H1 (cell line): ENCODE measurements at regions not wholly inside any gene's neighbourhood (a gene's known extent, or its start where the extent isn't known, plus 50 kb on each side); places are given as distances from the start of the nearest gene placed in this dataset.

Experiments
- CBX8 ChIP-seq: fragments of 300-800, 300-1000 bp; sonication (generic); IDR thresholded peaks from 2 replicates; pipeline ENCODE4 v1.7.1; 2016; ENCODE audit warnings: low read depth, low read length, borderline replicate concordance
- CTBP2 ChIP-seq: IDR thresholded peaks from 2 replicates; pipeline ENCODE4 v1.7.0; 2011; ENCODE audit warnings: borderline replicate concordance, mild to moderate bottlenecking, moderate library complexity, mixed read lengths, low read length; ENCODE audit not compliant: insufficient read depth, insufficient read length
- EP300 ChIP-seq, 2 experiments: IDR thresholded peaks; 1 replicate in 1 of 2; 2 replicates in 1 of 2; pipeline ENCODE4 v1.6.1; 2011 to 2012; ENCODE audit warnings: low read depth in 2 of 2, low read length in 2 of 2, mild to moderate bottlenecking in 2 of 2, borderline replicate concordance in 1 of 2, inconsistent platforms in 1 of 2, moderate library complexity in 1 of 2
- EZH2 ChIP-seq: fragments of 200-600 bp; sonication (generic); IDR thresholded peaks from 2 replicates; pipeline ENCODE4 v1.7.1; 2012; ENCODE audit warnings: low read depth, mild to moderate bottlenecking, moderate library complexity, low read length, inconsistent platforms; ENCODE audit not compliant: severe bottlenecking
- GABPA ChIP-seq: IDR thresholded peaks from 2 replicates; pipeline ENCODE4 v1.6.1; 2011; ENCODE audit warnings: mild to moderate bottlenecking, low read length, moderate library complexity, borderline replicate concordance; ENCODE audit not compliant: insufficient read depth
- GTF2F1 ChIP-seq: IDR thresholded peaks from 2 replicates; pipeline ENCODE4 v1.6.1; 2012; ENCODE audit warnings: low read depth, low read length, improper control_type of control experiment, borderline replicate concordance
- KDM4A ChIP-seq: IDR thresholded peaks from one replicate; pipeline ENCODE4 v1.7.1; 2012; ENCODE audit warnings: low read depth, mild to moderate bottlenecking, moderate library complexity, low read length, inconsistent platforms; ENCODE audit not compliant: severe bottlenecking
- KDM5A ChIP-seq: fragments of 200-600 bp; IDR thresholded peaks from 2 replicates; pipeline ENCODE4 v1.7.1; 2012; ENCODE audit warnings: mild to moderate bottlenecking, low read length, inconsistent platforms, mixed read lengths
- NRF1 ChIP-seq: IDR thresholded peaks from 2 replicates; pipeline ENCODE4 v1.6.1; 2011; ENCODE audit warnings: mild to moderate bottlenecking, low read depth, low read length, improper control_type of control experiment
- PHF8 ChIP-seq: fragments of 200-600 bp; sonication (generic); conservative IDR thresholded peaks from 2 replicates; pipeline ENCODE4 v1.7.1; 2012; ENCODE audit warnings: low read depth, mild to moderate bottlenecking, inconsistent platforms, low read length, moderate library complexity
- POU5F1 ChIP-seq: IDR thresholded peaks from 2 replicates; pipeline ENCODE4 v1.6.1; 2011; ENCODE audit warnings: low read depth, mild to moderate bottlenecking, low read length, moderate library complexity
- RAD21 ChIP-seq, 2 experiments: IDR thresholded peaks in 1 of 2; conservative IDR thresholded peaks in 1 of 2; 2 replicates each; pipeline ENCODE4 v1.6.1; 2011; ENCODE audit warnings: low read depth in 2 of 2, low read length in 2 of 2, improper control_type of control experiment in 1 of 2, inconsistent platforms in 1 of 2, mild to moderate bottlenecking in 1 of 2, moderate library complexity in 1 of 2
- RNF2 ChIP-seq: fragments of 200-900, 300-1000 bp; sonication (generic); IDR thresholded peaks from 2 replicates; pipeline ENCODE4 v1.7.1; 2016; ENCODE audit warnings: borderline replicate concordance, low read depth, mild to moderate bottlenecking, antibody characterized with exemption, low read length; ENCODE audit not compliant: poor library complexity, severe bottlenecking; ENCODE audit errors: missing control alignments
- SIN3A ChIP-seq, 2 experiments: IDR thresholded peaks in 1 of 2; conservative IDR thresholded peaks in 1 of 2; 2 replicates each; pipeline ENCODE4 v1.6.1; 2011 to 2012; ENCODE audit warnings: low read length in 2 of 2, improper control_type of control experiment in 1 of 2, low read depth in 1 of 2, mild to moderate bottlenecking in 1 of 2
- SIX5 ChIP-seq: IDR thresholded peaks from 2 replicates; pipeline ENCODE4 v1.6.1; 2011; ENCODE audit warnings: mild to moderate bottlenecking, low read depth, low read length
- TBP ChIP-seq: IDR thresholded peaks from 2 replicates; pipeline ENCODE4 v1.6.1; 2011; ENCODE audit warnings: low read depth, low read length, improper control_type of control experiment
- TCF12 ChIP-seq: IDR thresholded peaks from 2 replicates; pipeline ENCODE4 v1.6.1; 2011; ENCODE audit warnings: low read depth, mild to moderate bottlenecking, low read length
- TF ChIP-seq, protein P1 (sequence below): IDR thresholded peaks from 2 replicates; pipeline ENCODE4 v1.6.1; 2012; ENCODE audit warnings: inconsistent platforms
- TF ChIP-seq, protein P2 (sequence below): IDR thresholded peaks from 2 replicates; pipeline ENCODE4 v1.6.1; 2011; ENCODE audit warnings: low read depth, mild to moderate bottlenecking, low read length; ENCODE audit not compliant: insufficient read depth

DNA sequence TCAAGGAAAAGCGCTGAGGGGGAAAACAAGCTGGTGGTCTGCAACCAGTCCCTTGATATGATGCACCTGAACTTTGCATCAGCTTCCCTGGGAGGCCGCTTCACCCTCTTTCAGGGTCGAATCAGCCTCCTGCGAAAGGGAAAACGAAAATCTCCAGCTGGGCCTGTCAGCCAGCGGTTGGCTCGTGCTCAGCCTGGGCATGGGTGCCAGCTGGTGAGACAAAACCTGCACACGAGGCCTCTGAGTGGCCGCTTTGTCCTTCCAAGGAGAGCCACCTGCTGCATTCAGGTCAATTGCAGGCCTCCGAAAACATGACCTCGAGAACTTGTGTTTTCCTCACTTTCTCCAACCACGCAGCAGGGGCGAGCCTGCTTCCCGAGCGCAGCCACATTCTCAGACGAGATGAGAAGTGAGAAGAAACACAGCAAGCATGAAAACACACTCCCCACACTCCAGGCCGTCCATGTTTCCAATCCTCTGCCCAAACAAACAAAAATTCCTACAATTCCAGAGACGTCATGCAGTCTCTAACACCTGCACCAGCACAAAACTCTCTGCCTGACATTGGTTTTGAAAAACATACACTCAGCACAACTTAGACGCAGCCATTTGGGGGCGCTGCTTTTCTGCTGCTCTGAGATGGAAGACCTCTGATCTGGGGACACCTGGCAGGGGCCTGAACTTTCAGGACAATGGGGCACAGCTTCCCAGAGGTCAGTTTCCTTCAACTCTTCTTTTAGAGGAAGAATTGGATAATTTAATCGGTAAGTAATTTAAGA lies 77.1 kb downstream of the DHCR7 start (continued):
- TF ChIP-seq CTBP2 (no peak), RAD21 (IDR thresholded peaks at IDR 0.05 in 1 of 2, conservative IDR thresholded peaks at IDR 0.05 in 1 of 2; ENCODE audit: low read depth in 2 of 2, low read length in 2 of 2) (peak; percentile 59 to 71), TBP (no peak), RNF2 (no peak), KDM5A (no peak), EZH2 (no peak), GTF2F1 (no peak), NRF1 (no peak), PHF8 (no peak), GABPA (no peak), SIN3A (conservative IDR thresholded peaks at IDR 0.05 in 1 of 2, IDR thresholded peaks at IDR 0.05 in 1 of 2; ENCODE audit: low read depth in 1 of 2, low read length in 2 of 2) (no peak), CBX8 (no peak), KDM4A (no peak), TCF12 (0 out of 2 replicates have a peak, but pooled peaks have one; percentile 41), EP300 (IDR thresholded peaks at IDR 0.05; ENCODE audit: borderline replicate concordance in 1 of 2, low read depth in 2 of 2, low read length in 2 of 2) (no peak), SIX5 (no peak), POU5F1 (no peak)
- TF ChIP-seq, protein P1, sequence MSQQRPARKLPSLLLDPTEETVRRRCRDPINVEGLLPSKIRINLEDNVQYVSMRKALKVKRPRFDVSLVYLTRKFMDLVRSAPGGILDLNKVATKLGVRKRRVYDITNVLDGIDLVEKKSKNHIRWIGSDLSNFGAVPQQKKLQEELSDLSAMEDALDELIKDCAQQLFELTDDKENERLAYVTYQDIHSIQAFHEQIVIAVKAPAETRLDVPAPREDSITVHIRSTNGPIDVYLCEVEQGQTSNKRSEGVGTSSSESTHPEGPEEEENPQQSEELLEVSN, result no peak
- TF ChIP-seq, protein P2, sequence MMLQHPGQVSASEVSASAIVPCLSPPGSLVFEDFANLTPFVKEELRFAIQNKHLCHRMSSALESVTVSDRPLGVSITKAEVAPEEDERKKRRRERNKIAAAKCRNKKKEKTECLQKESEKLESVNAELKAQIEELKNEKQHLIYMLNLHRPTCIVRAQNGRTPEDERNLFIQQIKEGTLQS, result no peak
- TF ChIP-seq, all 59 proteins: peak for 4
